Fibroblast of peridontal ligament (primary cell): ENCODE measurements at regions not wholly inside any gene's neighbourhood (a gene's known extent, or its start where the extent isn't known, plus 50 kb on each side); places are given as distances from the start of the nearest gene placed in this dataset.
A peak's percentile ranks its signal among the peaks of the same experiment; 100 is the strongest.
"Not testable (repeated sequence)": the region's sequence is repeated elsewhere in the genome, so short reads cannot be mapped to it uniquely, and the experiment has no call there.

Experiments
- DNase-seq: peaks from one replicate; pipeline ENCODE4 v3.0.0-alpha.2; 2010; ENCODE audit errors: extremely low read depth

GRCh38 chr14:76699939-76700590 lies 61.2 kb upstream of the VASH1 start:
- no peak for DNase-seq

GRCh38 chr14:76701436-76701835 lies 59.8 kb upstream of the VASH1 start:
- no peak for DNase-seq

GRCh38 chr14:76701981-76702380 lies 59.3 kb upstream of the VASH1 start:
- DNase-seq = no peak

- no peak for DNase-seq
These were observed 56.1 kb upstream of the VASH1 start for GRCh38 chr14:76705214-76705613.

- not testable (repeated sequence) for DNase-seq
These were observed 55.1 kb upstream of the VASH1 start for GRCh38 chr14:76706207-76706606.

- DNase-seq = no peak
These were observed 54.5 kb upstream of the VASH1 start for GRCh38 chr14:76706811-76707210.

- peak; percentile 17 for DNase-seq
These were observed 53.2 kb upstream of the VASH1 start for GRCh38 chr14:76708028-76708427.

GRCh38 chr14:76708771-76709170 lies 52.5 kb upstream of the VASH1 start:
- no peak for DNase-seq

GRCh38 chr14:76710056-76711010 lies 50.9 kb upstream of the VASH1 start:
- DNase-seq = peak; percentile 72
